ENCODE measurements at regions not wholly inside any gene's neighbourhood (a gene's known extent, or its start where the extent isn't known, plus 50 kb on each side); places are given as distances from the start of the nearest gene placed in this dataset.

GRCh38 chr18:77853859-77854258 lies 604.2 kb downstream of the GALR1 start:
- no peak for TF ChIP-seq SP1 (IDR thresholded peaks at IDR 0.05)
- no peak for TF ChIP-seq FOXK2 (IDR thresholded peaks at IDR 0.05)
